Activated CD4-positive, alpha-beta T cell treated with anti-CD3 and anti-CD28 coated beads for 36 hours (primary cell): ENCODE measurements at regions not wholly inside any gene's neighbourhood (a gene's known extent, or its start where the extent isn't known, plus 50 kb on each side); places are given as distances from the start of the nearest gene placed in this dataset.

Source experiments
- ATAC-seq: fragments of 200-7000 bp; cut with Tn5 transposase; one replicate; pipeline ENCODE4 v1.10.0; 2021; ENCODE audit warnings: mild to moderate bottlenecking, moderate library complexity
- CTCF ChIA-PET: fragments of 350-600 bp; sonication (Branson Sonifier 250); formaldehyde crosslinking; loops from one replicate; lab custom pipeline; 2021; ENCODE audit warnings: antibody characterized with exemption; lab: Charles Lee
- POLR2A ChIA-PET: fragments of 350-600 bp; sonication (Branson Sonifier 250); formaldehyde crosslinking; loops from one replicate; lab custom pipeline; 2021; ENCODE audit warnings: antibody characterized with exemption, inconsistent platforms; lab: Charles Lee
- DNase-seq: peaks from one replicate; pipeline ENCODE4 v3.0.0-alpha.2; 2020
- H3K27ac Mint-ChIP-seq: one replicate; pipeline ENCODE4 v1.8.0; 2021; ENCODE audit warnings: mixed read lengths
- H3K27me3 Mint-ChIP-seq: one replicate; pipeline ENCODE4 v1.8.0; 2021; ENCODE audit warnings: mixed read lengths
- H3K36me3 Mint-ChIP-seq: one replicate; pipeline ENCODE4 v1.8.0; 2021; ENCODE audit warnings: low read depth, mixed read lengths
- H3K4me1 Mint-ChIP-seq: one replicate; pipeline ENCODE4 v1.8.0; 2021; ENCODE audit warnings: mixed read lengths
- H3K4me3 Mint-ChIP-seq: one replicate; pipeline ENCODE4 v1.8.0; 2021; ENCODE audit warnings: mild to moderate bottlenecking, moderate library complexity, mixed read lengths
- H3K9me3 Mint-ChIP-seq: one replicate; pipeline ENCODE4 v1.8.0; 2021; ENCODE audit warnings: low read depth, mixed read lengths
- intact Hi-C, 2 experiments: fragments of 100-400 bp; cut with DNase I in 1 of 2; cut with micrococcal nuclease in 1 of 2; formaldehyde crosslinking; loops; one replicate each; pipeline versions ENCODE4 v1.14.2 to v1.15.1; 2022 to 2024; cut with DNase I, micrococcal nuclease

GRCh38 chr2:139045524-139045923 is 265.3 kb upstream of the NXPH2 start:
- H3K9me3 Mint-ChIP-seq: no peaks in the 10 kb centered on the region
- CTCF ChIA-PET: no interaction called here
- H3K4me1 Mint-ChIP-seq: no peaks in the 10 kb centered on the region
- no peak overlapping the region for H3K4me3 Mint-ChIP-seq
- no peaks in the 10 kb centered on the region for H3K36me3 Mint-ChIP-seq
- intact Hi-C loops: no loop called here
- DNase-seq (no peak), ATAC-seq (no peak)
- POLR2A ChIA-PET: no interaction called here
- H3K27me3 Mint-ChIP-seq: no peaks in the 10 kb centered on the region
- H3K27ac Mint-ChIP-seq: no peak overlapping the region

DNA sequence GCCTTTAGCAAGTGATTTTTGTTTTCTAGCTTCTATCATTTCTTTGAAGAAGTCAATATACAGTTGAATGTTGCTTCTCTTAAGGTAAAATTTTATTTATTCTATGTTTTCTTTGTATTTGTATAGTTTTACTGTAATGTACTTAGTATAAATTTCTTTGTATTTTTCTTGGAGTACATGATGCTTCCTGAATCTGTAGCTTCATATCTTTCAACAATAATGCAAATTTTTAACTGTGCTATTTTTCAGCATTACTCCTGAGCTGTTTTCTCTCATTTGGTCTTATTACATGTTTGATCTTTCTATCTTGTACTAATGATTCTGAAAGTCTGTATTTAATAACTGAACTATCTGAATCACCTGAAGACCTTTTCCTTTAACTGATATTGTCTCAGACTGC is 253.9 kb upstream of the NXPH2 start:
- no peak overlapping the region for H3K27ac Mint-ChIP-seq
- peaks cover 2% of the 10 kb centered on the region for H3K9me3 Mint-ChIP-seq
- no peaks in the 10 kb centered on the region for H3K27me3 Mint-ChIP-seq
- intact Hi-C loops: no loop called here
- no peaks in the 10 kb centered on the region for H3K4me1 Mint-ChIP-seq
- ATAC-seq: no peak
- H3K36me3 Mint-ChIP-seq: no peaks in the 10 kb centered on the region
- H3K4me3 Mint-ChIP-seq: no peak overlapping the region
- ChIA-PET POLR2A (no interaction called here), CTCF (interaction anchor here (0.5 kb wide), 1 partner anchor 39 kb away, joined by 3 read pairs; no protein-coding TSS in a partner anchor)
- DNase-seq: no peak

- intact Hi-C loops: no loop called here
- ATAC-seq (no peak), DNase-seq (no peak)
- Mint-ChIP-seq H3K4me3 (no peak overlapping the region), H3K9me3 (peaks cover 6% of the 10 kb centered on the region), H3K27me3 (no peaks in the 10 kb centered on the region), H3K27ac (no peak overlapping the region), H3K36me3 (no peaks in the 10 kb centered on the region), H3K4me1 (no peaks in the 10 kb centered on the region)
- ChIA-PET POLR2A (no interaction called here), CTCF (interaction anchor here (0.5 kb wide), 1 partner anchor 40 kb away, joined by 3 read pairs; no protein-coding TSS in a partner anchor)
These were observed 253.1 kb upstream of the NXPH2 start for GRCh38 chr2:139033300-139033699.

GRCh38 chr2:139031722-139032121 is 251.5 kb upstream of the NXPH2 start:
- H3K4me1 Mint-ChIP-seq: no peaks in the 10 kb centered on the region
- ChIA-PET POLR2A (no interaction called here), CTCF (no interaction called here)
- no peaks in the 10 kb centered on the region for H3K27me3 Mint-ChIP-seq
- intact Hi-C loops: no loop called here
- H3K36me3 Mint-ChIP-seq: no peaks in the 10 kb centered on the region
- H3K9me3 Mint-ChIP-seq: peaks cover 8% of the 10 kb centered on the region
- no peak for ATAC-seq
- H3K4me3 Mint-ChIP-seq: no peak overlapping the region
- no peak overlapping the region for H3K27ac Mint-ChIP-seq
- no peak for DNase-seq

- Mint-ChIP-seq H3K4me3 (no peak overlapping the region), H3K36me3 (no peaks in the 10 kb centered on the region), H3K9me3 (peaks cover 33% of the 10 kb centered on the region), H3K4me1 (no peaks in the 10 kb centered on the region), H3K27me3 (no peaks in the 10 kb centered on the region), H3K27ac (no peak overlapping the region)
- POLR2A ChIA-PET: no interaction called here
- intact Hi-C loops: no loop called here
- CTCF ChIA-PET: no interaction called here
- ATAC-seq: no peak
- DNase-seq: no peak
These were observed 240.1 kb upstream of the NXPH2 start for GRCh38 chr2:139020287-139020686.

GRCh38 chr2:139018252-139018651 is 238.1 kb upstream of the NXPH2 start:
- POLR2A ChIA-PET: no interaction called here
- no peak for DNase-seq
- intact Hi-C loops: no loop called here
- H3K36me3 Mint-ChIP-seq: no peaks in the 10 kb centered on the region
- CTCF ChIA-PET: no interaction called here
- H3K4me3 Mint-ChIP-seq: no peak overlapping the region
- H3K27ac Mint-ChIP-seq: no peak overlapping the region
- no peak for ATAC-seq
- H3K9me3 Mint-ChIP-seq: peaks cover 31% of the 10 kb centered on the region
- no peaks in the 10 kb centered on the region for H3K4me1 Mint-ChIP-seq
- H3K27me3 Mint-ChIP-seq: no peaks in the 10 kb centered on the region

DNA sequence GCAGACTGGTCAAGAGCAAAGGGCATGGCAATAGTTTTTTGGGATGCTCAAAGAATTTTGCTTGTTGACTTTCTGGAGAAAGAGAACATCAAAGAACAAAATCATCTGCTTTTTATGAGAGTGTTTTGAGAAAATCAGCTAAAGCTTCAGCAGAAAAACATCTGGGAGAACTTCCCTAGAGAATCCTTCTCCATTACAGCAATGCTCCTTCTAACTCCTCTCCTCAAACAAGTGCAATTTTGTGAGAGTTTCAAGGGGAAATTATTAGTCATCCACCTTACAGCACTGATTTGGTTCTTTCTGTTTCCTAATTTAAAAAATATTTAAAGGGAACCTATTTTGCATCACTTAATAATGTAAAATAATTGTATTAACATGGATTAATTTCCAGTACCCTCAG is 226.9 kb upstream of the NXPH2 start:
- no peak for DNase-seq
- POLR2A ChIA-PET: no interaction called here
- Mint-ChIP-seq H3K4me1 (no peaks in the 10 kb centered on the region), H3K9me3 (peaks cover 2% of the 10 kb centered on the region), H3K36me3 (no peaks in the 10 kb centered on the region), H3K27ac (no peak overlapping the region), H3K4me3 (no peak overlapping the region), H3K27me3 (no peaks in the 10 kb centered on the region)
- no peak for ATAC-seq
- CTCF ChIA-PET: no interaction called here
- intact Hi-C loops: no loop called here

GRCh38 chr2:139000131-139000785 is 220.1 kb upstream of the NXPH2 start:
- Mint-ChIP-seq H3K4me1 (no peaks in the 10 kb centered on the region), H3K9me3 (peaks cover 3% of the 10 kb centered on the region), H3K36me3 (no peaks in the 10 kb centered on the region), H3K27me3 (no peaks in the 10 kb centered on the region), H3K4me3 (no peak overlapping the region), H3K27ac (no peak overlapping the region)
- DNase-seq (no peak), ATAC-seq (no peak)
- POLR2A ChIA-PET: no interaction called here
- intact Hi-C loops: no loop called here
- CTCF ChIA-PET: no interaction called here

DNA sequence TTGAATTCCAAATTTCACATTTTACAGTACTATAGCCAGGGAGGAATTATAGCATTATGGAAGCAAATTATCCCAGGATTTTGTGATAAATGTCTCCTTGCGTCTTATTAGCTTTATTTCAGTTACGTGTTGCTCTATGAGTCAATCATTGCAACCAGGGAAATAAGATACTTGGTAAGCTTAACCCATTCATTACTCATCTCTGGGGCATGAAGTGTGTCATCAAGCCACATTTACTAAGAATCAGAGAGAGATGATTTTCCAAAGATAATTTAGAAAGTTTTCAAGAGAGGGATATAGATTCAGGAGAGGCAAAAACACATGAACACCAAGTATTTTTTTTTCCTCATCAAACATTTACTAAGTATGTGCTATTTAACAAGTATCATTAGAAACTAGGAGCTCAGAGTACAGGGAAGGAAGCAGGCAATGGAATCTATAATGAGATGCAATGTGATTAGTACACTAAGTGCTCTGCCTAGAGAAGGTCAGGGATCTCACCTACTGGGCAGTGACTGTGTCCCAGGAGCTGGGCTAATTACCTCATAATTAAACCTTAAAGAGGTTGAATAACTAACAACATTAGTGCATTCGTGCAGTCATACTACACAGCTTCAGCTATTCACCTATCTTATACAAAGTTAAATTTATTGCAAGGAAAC is 217.8 kb upstream of the NXPH2 start:
- POLR2A ChIA-PET: no interaction called here
- ATAC-seq: no peak
- no peak overlapping the region for H3K4me3 Mint-ChIP-seq
- intact Hi-C loops: no loop called here
- no peak for DNase-seq
- H3K4me1 Mint-ChIP-seq: no peaks in the 10 kb centered on the region
- H3K9me3 Mint-ChIP-seq: peaks cover 4% of the 10 kb centered on the region
- CTCF ChIA-PET: interaction anchor here (0.8 kb wide), 1 partner anchor 610 kb away, joined by 3 read pairs; no protein-coding TSS in a partner anchor
- H3K36me3 Mint-ChIP-seq: no peaks in the 10 kb centered on the region
- H3K27ac Mint-ChIP-seq: no peak overlapping the region
- H3K27me3 Mint-ChIP-seq: no peaks in the 10 kb centered on the region

DNA sequence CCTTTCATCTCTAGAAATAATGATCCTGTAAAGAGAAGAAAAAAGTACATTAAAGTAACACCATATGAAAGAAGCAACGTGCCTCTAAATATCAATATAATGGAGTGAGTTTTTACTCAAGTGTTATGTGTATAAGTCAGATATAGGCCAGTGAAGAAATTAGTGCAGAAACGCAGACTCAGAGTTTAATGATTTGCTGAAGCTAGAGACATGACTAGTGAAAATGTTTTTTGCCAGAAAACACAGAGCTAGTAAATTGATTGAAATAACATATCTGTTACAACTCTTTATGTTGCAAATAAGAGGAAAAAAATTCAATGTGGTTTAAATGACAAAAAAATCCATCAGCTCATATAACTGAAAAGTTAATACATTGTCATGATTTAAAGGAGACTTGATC is 217.2 kb upstream of the NXPH2 start:
- ChIA-PET POLR2A (no interaction called here), CTCF (interaction anchor here (0.8 kb wide), 1 partner anchor 611 kb away, joined by 3 read pairs; no protein-coding TSS in a partner anchor)
- intact Hi-C loops: no loop called here
- no peak for DNase-seq
- no peak for ATAC-seq
- H3K9me3 Mint-ChIP-seq: peaks cover 6% of the 10 kb centered on the region
- H3K4me3 Mint-ChIP-seq: no peak overlapping the region
- H3K4me1 Mint-ChIP-seq: no peaks in the 10 kb centered on the region
- no peaks in the 10 kb centered on the region for H3K27me3 Mint-ChIP-seq
- no peak overlapping the region for H3K27ac Mint-ChIP-seq
- H3K36me3 Mint-ChIP-seq: no peaks in the 10 kb centered on the region

GRCh38 chr2:138994502-138994901 is 214.3 kb upstream of the NXPH2 start:
- no peaks in the 10 kb centered on the region for H3K27me3 Mint-ChIP-seq
- no peak overlapping the region for H3K4me3 Mint-ChIP-seq
- peaks cover 14% of the 10 kb centered on the region for H3K9me3 Mint-ChIP-seq
- no peaks in the 10 kb centered on the region for H3K4me1 Mint-ChIP-seq
- no peak for ATAC-seq
- POLR2A ChIA-PET: no interaction called here
- CTCF ChIA-PET: no interaction called here
- intact Hi-C loops: no loop called here
- H3K36me3 Mint-ChIP-seq: no peaks in the 10 kb centered on the region
- DNase-seq: no peak
- H3K27ac Mint-ChIP-seq: no peak overlapping the region

- H3K36me3 Mint-ChIP-seq: no peaks in the 10 kb centered on the region
- CTCF ChIA-PET: interaction anchor here (0.6 kb wide), 1 partner anchor 20 kb away, joined by 3 read pairs; no protein-coding TSS in a partner anchor
- no peak overlapping the region for H3K27ac Mint-ChIP-seq
- H3K9me3 Mint-ChIP-seq: peaks cover 25% of the 10 kb centered on the region
- H3K4me1 Mint-ChIP-seq: no peaks in the 10 kb centered on the region
- no peaks in the 10 kb centered on the region for H3K27me3 Mint-ChIP-seq
- POLR2A ChIA-PET: no interaction called here
- intact Hi-C loops: no loop called here
- DNase-seq: no peak
- H3K4me3 Mint-ChIP-seq: no peak overlapping the region
- no peak for ATAC-seq
These were observed 205.7 kb upstream of the NXPH2 start for GRCh38 chr2:138985881-138986280.
